Activated B cell treated with CpG ODN at 0.5 μM for 24 hours (primary cell): ENCODE measurements at regions not wholly inside any gene's neighbourhood (a gene's known extent, or its start where the extent isn't known, plus 50 kb on each side); places are given as distances from the start of the nearest gene placed in this dataset.

Source experiments
- ATAC-seq: fragments of 200-7000 bp; cut with Tn5 transposase; one replicate; pipeline ENCODE4 v1.10.0; 2021; ENCODE audit warnings: low read depth, mild to moderate bottlenecking, moderate library complexity
- CTCF ChIA-PET: fragments of 350-600 bp; sonication (Branson Sonifier 250); formaldehyde crosslinking; loops from one replicate; lab custom pipeline; 2021; ENCODE audit warnings: antibody characterized with exemption; lab: Charles Lee
- POLR2A ChIA-PET: fragments of 350-600 bp; sonication (Branson Sonifier 250); formaldehyde crosslinking; loops from one replicate; lab custom pipeline; 2021; ENCODE audit warnings: antibody characterized with exemption; lab: Charles Lee
- DNase-seq: peaks from one replicate; pipeline ENCODE4 v3.0.0; 2022
- H3K27ac Mint-ChIP-seq: one replicate; pipeline ENCODE4 v1.8.0; 2020; ENCODE audit warnings: mixed read lengths
- H3K27me3 Mint-ChIP-seq: one replicate; pipeline ENCODE4 v1.8.0; 2021; ENCODE audit warnings: mixed read lengths
- H3K36me3 Mint-ChIP-seq: one replicate; pipeline ENCODE4 v1.8.0; 2021; ENCODE audit warnings: low read depth, mixed read lengths
- H3K4me1 Mint-ChIP-seq: one replicate; pipeline ENCODE4 v1.8.0; 2021; ENCODE audit warnings: mixed read lengths
- H3K4me3 Mint-ChIP-seq: one replicate; pipeline ENCODE4 v1.8.0; 2020; ENCODE audit warnings: mild to moderate bottlenecking, mixed read lengths
- H3K9me3 Mint-ChIP-seq: one replicate; pipeline ENCODE4 v1.8.0; 2020; ENCODE audit warnings: mixed read lengths
- intact Hi-C: fragments of 100-400 bp; cut with micrococcal nuclease; formaldehyde crosslinking; loops from one replicate; pipeline ENCODE4 v1.15.1; 2024
- TF ChIP-seq, protein P1 (sequence below): fragments of 200-600 bp; IDR thresholded peaks from one replicate; pipeline ENCODE4 v1.8.0; 2022; ENCODE audit warnings: antibody characterized with exemption, mild to moderate bottlenecking

DNA sequence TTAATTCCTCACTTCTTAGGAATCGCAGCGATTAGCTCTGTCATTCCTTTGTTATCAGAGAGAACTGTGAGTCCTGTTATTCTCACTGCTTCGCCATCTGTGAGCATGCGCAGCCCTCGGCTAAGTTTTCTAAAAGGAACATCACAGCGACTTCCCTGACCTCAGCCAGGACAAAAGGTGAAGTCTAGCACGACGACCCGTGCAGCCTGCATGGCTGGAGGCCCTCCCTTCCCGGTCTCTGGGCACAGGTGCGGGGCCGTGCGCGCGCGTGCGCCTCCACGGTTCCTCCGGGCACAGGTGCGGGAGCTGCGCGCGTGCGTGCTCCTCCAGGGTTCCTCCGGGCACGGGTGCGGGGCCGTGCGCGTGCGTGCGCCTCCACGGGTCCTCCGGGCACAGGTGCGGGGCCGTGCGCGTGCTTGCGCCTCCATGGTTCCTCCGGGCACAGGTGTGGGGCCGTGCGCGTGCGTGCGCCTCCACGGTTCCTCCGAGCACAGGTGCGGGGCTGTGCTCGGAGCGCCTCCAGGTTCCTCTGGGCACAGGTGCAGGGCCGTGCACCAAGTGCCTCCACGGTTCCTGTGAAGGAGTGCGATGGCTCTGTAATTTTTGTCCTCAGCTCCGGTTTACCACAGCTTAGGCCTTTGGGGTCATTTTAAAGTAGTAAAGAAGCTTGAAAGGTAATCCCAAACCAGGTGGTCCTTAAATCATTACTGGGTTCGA lies 212.3 kb downstream of the ERMARD start:
- ATAC-seq (no peak), DNase-seq (peak; percentile 7)
- no peaks in the 10 kb centered on the region for H3K9me3 Mint-ChIP-seq
- ChIA-PET POLR2A (no interaction called here), CTCF (no interaction called here)
- H3K4me3 Mint-ChIP-seq: no peak overlapping the region
- H3K27me3 Mint-ChIP-seq: peaks cover 14% of the 10 kb centered on the region
- no peaks in the 10 kb centered on the region for H3K36me3 Mint-ChIP-seq
- intact Hi-C loops: no loop called here
- no peak overlapping the region for H3K27ac Mint-ChIP-seq
- peaks cover 15% of the 10 kb centered on the region for H3K4me1 Mint-ChIP-seq
- TF ChIP-seq, protein P1, sequence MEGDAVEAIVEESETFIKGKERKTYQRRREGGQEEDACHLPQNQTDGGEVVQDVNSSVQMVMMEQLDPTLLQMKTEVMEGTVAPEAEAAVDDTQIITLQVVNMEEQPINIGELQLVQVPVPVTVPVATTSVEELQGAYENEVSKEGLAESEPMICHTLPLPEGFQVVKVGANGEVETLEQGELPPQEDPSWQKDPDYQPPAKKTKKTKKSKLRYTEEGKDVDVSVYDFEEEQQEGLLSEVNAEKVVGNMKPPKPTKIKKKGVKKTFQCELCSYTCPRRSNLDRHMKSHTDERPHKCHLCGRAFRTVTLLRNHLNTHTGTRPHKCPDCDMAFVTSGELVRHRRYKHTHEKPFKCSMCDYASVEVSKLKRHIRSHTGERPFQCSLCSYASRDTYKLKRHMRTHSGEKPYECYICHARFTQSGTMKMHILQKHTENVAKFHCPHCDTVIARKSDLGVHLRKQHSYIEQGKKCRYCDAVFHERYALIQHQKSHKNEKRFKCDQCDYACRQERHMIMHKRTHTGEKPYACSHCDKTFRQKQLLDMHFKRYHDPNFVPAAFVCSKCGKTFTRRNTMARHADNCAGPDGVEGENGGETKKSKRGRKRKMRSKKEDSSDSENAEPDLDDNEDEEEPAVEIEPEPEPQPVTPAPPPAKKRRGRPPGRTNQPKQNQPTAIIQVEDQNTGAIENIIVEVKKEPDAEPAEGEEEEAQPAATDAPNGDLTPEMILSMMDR: no peak

DNA sequence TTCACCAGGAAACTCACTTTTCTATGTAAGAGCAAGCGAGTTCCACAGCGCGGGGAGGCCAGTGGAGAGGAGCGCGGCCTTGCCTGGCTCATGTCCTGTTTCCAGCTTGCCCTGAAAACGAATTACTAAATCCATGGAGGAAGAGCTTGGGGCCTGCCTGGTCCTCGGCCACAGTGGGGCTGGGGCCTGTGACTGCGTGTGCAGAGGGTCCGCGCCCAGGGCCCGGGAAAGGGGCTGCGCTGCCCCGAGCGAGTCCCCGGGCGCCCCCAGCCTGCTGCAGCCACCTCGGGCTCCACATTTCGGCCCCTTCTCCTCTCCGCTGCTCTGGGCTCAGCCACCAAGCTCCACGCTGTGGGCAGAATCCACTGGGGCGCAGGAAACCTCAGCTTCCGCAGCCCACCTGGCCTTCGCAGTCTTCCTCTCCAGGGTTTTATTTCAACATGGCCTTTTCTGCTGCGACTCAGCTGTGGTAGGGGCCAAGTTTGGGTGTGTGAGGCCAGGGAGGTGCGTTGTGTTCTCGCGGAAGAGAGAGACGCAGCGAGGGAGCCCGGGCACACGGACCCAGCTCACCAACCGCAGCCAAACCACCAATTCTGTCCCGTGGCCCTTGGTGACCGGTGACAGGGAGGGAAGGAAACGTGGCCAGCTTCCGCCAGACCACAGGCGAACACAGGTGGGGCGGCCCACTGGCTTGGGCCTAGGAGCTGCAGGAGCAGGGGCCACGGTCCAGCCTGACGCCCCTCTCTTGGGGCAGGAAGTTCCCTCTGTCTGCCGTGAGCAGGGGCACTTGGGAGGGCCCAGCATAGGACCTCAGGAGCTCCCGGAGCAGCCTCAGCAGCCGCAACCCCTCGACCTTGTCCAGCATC lies 211.4 kb downstream of the ERMARD start:
- DNase-seq (peak; percentile 8), ATAC-seq (no peak)
- no peak overlapping the region for H3K27ac Mint-ChIP-seq
- H3K9me3 Mint-ChIP-seq: no peaks in the 10 kb centered on the region
- peaks cover 23% of the 10 kb centered on the region for H3K4me1 Mint-ChIP-seq
- no peaks in the 10 kb centered on the region for H3K36me3 Mint-ChIP-seq
- ChIA-PET POLR2A (no interaction called here), CTCF (no interaction called here)
- TF ChIP-seq, protein P1: no peak
- intact Hi-C loops: no loop called here
- H3K27me3 Mint-ChIP-seq: peaks cover 18% of the 10 kb centered on the region
- H3K4me3 Mint-ChIP-seq: no peak overlapping the region

DNA sequence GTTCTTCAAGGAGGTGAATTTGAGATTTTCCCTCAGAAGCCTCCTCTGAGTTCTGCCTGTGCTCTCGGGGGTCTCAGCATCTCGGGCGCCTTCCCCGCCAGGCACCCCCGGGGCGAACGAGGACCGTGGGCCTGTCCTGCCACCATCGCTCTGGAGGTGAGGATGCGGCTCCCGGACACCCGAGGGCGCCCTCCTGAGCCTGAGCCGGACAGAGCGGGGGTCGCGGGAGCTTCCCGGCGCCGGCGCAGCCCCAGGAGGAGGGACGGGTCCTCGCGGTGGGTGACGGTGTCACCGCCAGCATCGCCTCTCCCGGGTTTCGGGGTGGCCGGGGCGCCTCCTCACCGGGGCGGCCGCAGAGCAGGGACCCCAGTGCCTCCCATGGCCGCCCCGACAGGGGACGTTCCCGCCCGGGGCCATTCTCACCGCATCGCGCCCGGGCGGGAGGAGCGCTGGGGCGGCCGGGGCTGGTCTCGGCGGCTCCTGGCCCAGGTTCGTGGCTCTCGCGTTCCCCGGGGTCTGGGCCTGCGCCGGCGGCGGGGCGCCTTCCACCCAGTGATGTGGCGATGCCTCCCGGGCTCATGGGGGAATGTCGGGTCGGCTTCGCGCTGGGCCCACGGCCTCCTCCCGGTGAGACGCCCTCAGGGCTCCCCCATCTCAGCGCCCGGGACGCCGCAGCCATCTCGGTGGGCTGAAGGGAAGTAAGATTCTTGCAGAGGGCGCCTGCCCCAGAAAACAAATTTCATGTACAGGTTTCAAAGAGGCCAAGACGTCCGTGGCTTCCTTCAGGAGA lies 210.5 kb downstream of the ERMARD start:
- intact Hi-C loops: no loop called here
- no peak for ATAC-seq
- Mint-ChIP-seq H3K36me3 (no peaks in the 10 kb centered on the region), H3K9me3 (no peaks in the 10 kb centered on the region), H3K27ac (no peak overlapping the region), H3K4me1 (peaks cover 23% of the 10 kb centered on the region), H3K27me3 (peaks cover 18% of the 10 kb centered on the region), H3K4me3 (no peak overlapping the region)
- peak; percentile 20 for DNase-seq
- TF ChIP-seq, protein P1: no peak
- POLR2A ChIA-PET: no interaction called here
- CTCF ChIA-PET: no interaction called here

DNA sequence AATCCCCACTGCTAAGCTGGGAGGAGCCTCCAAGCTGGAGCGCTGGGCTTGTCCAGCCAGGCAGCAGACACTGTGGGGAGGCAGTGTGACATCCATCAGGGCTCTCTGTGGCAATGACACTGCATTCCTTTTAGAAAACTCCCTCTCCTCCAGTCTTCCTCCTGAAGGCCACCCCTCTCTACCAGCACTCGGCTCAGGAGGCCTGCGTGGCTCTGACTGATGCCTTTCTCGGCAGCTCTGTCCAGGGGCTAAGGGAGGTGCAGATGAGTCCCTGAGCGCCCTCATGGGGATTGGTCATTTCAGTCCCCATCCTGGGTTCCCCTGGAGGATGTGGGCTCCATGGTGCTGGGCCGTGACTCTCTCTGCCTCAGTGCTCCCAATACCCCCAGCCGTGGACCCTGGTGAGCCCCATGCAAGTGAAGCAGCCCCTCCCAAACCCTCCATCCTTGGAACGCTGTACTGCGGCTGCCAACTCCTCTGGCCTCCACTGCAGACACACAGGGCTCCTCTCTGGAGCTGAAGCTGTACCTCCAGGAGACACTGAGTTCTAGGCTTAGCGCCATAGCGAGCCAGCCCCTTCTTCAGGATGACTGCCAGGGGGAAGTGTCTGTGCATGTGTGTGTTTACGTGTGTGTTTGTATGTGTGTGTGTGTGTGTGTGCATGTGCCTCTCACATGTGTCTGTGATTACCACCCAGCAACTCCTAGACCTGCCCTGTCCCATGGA lies 209.6 kb downstream of the ERMARD start:
- peak; percentile 7 for DNase-seq
- H3K4me1 Mint-ChIP-seq: peaks cover 23% of the 10 kb centered on the region
- CTCF ChIA-PET: no interaction called here

More for the DNA sequence above, 209.6 kb downstream of the ERMARD start:
- peak overlapping the region; percentile 55 for H3K4me3 Mint-ChIP-seq
- no peak for ATAC-seq
- H3K27me3 Mint-ChIP-seq: peaks cover 18% of the 10 kb centered on the region
- H3K9me3 Mint-ChIP-seq: no peaks in the 10 kb centered on the region
- no peaks in the 10 kb centered on the region for H3K36me3 Mint-ChIP-seq
- intact Hi-C loops: no loop called here
- H3K27ac Mint-ChIP-seq: no peak overlapping the region
- TF ChIP-seq, protein P1: no peak
- POLR2A ChIA-PET: no interaction called here
